ENCODE measurements at regions not wholly inside any gene's neighbourhood (a gene's known extent, or its start where the extent isn't known, plus 50 kb on each side); places are given as distances from the start of the nearest gene placed in this dataset.

DNA sequence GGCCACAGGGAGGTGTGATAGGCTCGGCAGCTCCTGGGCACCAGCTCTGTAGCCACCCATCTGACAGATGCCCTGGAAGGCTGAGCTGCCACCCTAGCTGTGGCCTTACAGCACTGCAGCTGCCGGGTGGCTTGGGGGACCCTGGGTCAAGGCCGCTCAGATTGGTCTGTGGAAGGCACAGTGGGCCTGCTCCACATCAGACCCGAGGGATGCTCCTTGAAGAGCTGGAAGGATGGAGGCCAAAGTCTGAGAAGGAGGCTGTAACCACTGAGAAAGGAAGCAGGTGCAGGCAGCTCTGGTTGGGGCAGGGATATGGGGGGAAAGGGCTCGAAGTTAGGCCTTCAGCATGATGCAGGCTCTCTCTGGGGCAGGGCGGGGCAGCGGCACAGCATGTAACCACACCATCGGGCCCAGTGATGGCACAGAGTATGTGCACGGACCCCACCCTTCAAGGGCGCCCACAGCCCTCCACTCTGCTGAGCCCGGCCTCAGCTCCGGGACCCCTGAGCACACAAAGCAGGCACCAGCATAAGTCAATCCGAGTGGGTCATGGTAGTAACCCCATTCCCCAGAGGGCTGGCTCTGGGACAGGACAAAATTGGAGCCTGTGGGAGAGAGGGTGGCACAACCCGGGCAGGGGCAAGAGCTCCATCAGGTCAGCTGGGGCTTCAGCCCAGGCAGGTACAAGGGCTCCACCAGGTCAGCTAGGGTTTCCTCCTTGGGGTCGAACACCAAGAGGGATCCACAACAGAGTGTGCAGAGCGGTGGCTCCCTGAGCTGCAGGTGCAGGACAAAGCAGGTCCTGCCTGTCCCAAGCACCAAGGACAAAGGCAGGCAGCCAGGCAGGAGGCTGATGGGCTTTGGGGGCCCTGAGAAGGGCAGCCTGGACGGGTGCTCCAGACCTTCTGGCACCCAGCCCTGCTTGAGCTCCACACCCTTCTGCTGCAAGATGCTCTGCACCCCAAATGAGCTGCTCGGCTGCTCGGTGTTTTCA is 1511.1 kb downstream of the BRD1 start:
- H3K4me3 ChIP-seq (ENCODE audit: low read length): no peak overlapping the region
- no peak overlapping the region for H3K4me2 ChIP-seq (ENCODE audit: low read length)
- H3K27me3 ChIP-seq (ENCODE audit: control insufficient read depth, low read length): no peaks in the 10 kb centered on the region
- no peaks in the 10 kb centered on the region for H3K79me2 ChIP-seq (ENCODE audit: control insufficient read depth, low read length)
- no peaks in the 10 kb centered on the region for H3K36me3 ChIP-seq (ENCODE audit: control insufficient read depth, low read length)
- H3K4me1 ChIP-seq (ENCODE audit: control insufficient read depth, low read length): no peaks in the 10 kb centered on the region
- H3F3A ChIP-seq (ENCODE audit: control insufficient read depth, insufficient read depth): no peaks in the 10 kb centered on the region
- no peaks in the 10 kb centered on the region for H3K9me2 ChIP-seq (replicated peaks; ENCODE audit: control insufficient read depth, low read length)
- H3K27ac ChIP-seq (ENCODE audit: low read depth, low read length): no peak overlapping the region
- TF ChIP-seq, protein P1, sequence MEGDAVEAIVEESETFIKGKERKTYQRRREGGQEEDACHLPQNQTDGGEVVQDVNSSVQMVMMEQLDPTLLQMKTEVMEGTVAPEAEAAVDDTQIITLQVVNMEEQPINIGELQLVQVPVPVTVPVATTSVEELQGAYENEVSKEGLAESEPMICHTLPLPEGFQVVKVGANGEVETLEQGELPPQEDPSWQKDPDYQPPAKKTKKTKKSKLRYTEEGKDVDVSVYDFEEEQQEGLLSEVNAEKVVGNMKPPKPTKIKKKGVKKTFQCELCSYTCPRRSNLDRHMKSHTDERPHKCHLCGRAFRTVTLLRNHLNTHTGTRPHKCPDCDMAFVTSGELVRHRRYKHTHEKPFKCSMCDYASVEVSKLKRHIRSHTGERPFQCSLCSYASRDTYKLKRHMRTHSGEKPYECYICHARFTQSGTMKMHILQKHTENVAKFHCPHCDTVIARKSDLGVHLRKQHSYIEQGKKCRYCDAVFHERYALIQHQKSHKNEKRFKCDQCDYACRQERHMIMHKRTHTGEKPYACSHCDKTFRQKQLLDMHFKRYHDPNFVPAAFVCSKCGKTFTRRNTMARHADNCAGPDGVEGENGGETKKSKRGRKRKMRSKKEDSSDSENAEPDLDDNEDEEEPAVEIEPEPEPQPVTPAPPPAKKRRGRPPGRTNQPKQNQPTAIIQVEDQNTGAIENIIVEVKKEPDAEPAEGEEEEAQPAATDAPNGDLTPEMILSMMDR (IDR thresholded peaks at IDR 0.05; ENCODE audit: low read depth, low read length, poor library complexity, severe bottlenecking): no peak
- no peak for TF ChIP-seq EZH2phosphoT487 (IDR thresholded peaks at IDR 0.05; ENCODE audit: borderline replicate concordance, low read length)
- no peaks in the 10 kb centered on the region for H4K20me1 ChIP-seq (ENCODE audit: control insufficient read depth, insufficient read depth, low read depth, low read length)
- peaks cover 4% of the 10 kb centered on the region; the same call in 1 of the 2 replicates for H3K9me3 ChIP-seq (ENCODE audit: control insufficient read depth, insufficient read depth, low read length)

DNA sequence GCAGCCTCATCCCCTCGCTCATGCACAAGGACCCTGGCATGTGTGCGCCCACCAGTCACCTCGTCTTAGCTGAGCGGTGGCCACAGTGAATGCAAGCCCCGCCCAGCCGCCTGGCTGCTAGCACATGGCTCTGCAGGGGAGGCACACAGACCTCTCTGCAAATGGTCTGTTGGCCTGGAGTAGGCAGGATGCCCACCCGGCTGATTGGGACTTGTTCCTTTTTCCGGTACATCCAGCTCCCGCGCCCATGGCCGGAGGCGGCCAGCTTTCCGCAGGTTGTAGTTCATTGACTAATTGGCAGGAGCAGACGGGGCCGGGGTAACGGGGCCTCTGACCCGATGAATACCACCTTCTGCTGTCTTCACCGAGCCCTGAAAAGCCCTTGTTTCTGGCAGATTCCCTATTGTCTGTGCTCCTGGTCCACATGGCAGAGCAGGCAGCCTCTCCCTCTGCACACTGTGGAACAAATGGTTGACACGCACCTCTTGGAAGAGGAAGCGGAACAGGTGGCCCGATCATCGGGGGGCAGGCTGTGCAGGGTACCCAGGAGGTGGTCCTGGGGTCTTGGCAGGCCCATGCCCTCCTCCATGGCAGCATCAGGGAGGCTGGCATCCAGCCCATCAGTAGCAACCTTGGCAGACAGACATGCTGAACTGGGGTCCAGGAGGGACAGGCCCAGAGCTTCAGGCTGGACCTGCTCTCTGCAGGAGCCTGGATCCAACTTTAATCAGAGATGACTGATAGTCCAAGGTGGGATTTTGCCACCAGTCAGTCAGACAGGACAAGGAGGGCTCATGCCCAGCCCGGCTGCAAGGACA is 1512.0 kb downstream of the BRD1 start:
- peaks cover 4% of the 10 kb centered on the region; the same call in 1 of the 2 replicates for H3K9me3 ChIP-seq (ENCODE audit: control insufficient read depth, insufficient read depth, low read length)
- H3K27me3 ChIP-seq (ENCODE audit: control insufficient read depth, low read length): no peaks in the 10 kb centered on the region
- H4K20me1 ChIP-seq (ENCODE audit: control insufficient read depth, insufficient read depth, low read depth, low read length): no peaks in the 10 kb centered on the region
- no peaks in the 10 kb centered on the region for H3K9me2 ChIP-seq (replicated peaks; ENCODE audit: control insufficient read depth, low read length)
- no peak overlapping the region for H3K4me2 ChIP-seq (ENCODE audit: low read length)
- H3K36me3 ChIP-seq (ENCODE audit: control insufficient read depth, low read length): no peaks in the 10 kb centered on the region
- no peak overlapping the region for H3K27ac ChIP-seq (ENCODE audit: low read depth, low read length)
- H3K79me2 ChIP-seq (ENCODE audit: control insufficient read depth, low read length): no peaks in the 10 kb centered on the region
- no peaks in the 10 kb centered on the region for H3F3A ChIP-seq (ENCODE audit: control insufficient read depth, insufficient read depth)
- H3K4me3 ChIP-seq (ENCODE audit: low read length): no peak overlapping the region
- TF ChIP-seq, protein P1 (IDR thresholded peaks at IDR 0.05; ENCODE audit: low read depth, low read length, poor library complexity, severe bottlenecking): no peak
- no peak for TF ChIP-seq EZH2phosphoT487 (IDR thresholded peaks at IDR 0.05; ENCODE audit: borderline replicate concordance, low read length)
- no peaks in the 10 kb centered on the region for H3K4me1 ChIP-seq (ENCODE audit: control insufficient read depth, low read length)

DNA sequence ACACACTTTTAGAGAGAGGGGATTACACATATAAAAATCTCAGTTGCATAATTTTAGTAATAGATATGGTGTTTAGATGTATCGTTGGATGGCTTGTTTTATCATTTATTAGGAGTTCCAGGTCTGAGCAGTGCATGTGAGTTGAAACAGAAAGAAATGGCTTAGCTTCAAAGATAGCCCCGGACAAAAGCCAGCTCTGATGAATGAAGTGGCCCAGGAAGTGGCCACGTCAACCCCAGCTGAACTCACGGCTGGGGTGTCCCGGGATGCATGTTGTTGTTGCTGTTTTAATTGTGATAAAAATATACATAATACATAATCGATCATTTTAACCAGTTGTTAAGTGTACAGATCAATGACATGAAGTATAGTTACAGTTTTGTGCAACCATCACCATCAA is 1513.6 kb downstream of the BRD1 start:
- no peaks in the 10 kb centered on the region for H3K9me2 ChIP-seq (replicated peaks; ENCODE audit: control insufficient read depth, low read length)
- H3K27me3 ChIP-seq (ENCODE audit: control insufficient read depth, low read length): no peaks in the 10 kb centered on the region
- H3K4me2 ChIP-seq (ENCODE audit: low read length): no peak overlapping the region
- TF ChIP-seq, protein P1 (IDR thresholded peaks at IDR 0.05; ENCODE audit: low read depth, low read length, poor library complexity, severe bottlenecking): no peak
- no peak for TF ChIP-seq EZH2phosphoT487 (IDR thresholded peaks at IDR 0.05; ENCODE audit: borderline replicate concordance, low read length)
- H3K27ac ChIP-seq (ENCODE audit: low read depth, low read length): no peak overlapping the region
- H4K20me1 ChIP-seq (ENCODE audit: control insufficient read depth, insufficient read depth, low read depth, low read length): no peaks in the 10 kb centered on the region
- H3K4me3 ChIP-seq (ENCODE audit: low read length): no peak overlapping the region
- H3K79me2 ChIP-seq (ENCODE audit: control insufficient read depth, low read length): no peaks in the 10 kb centered on the region
- H3F3A ChIP-seq (ENCODE audit: control insufficient read depth, insufficient read depth): no peaks in the 10 kb centered on the region
- H3K4me1 ChIP-seq (ENCODE audit: control insufficient read depth, low read length): no peaks in the 10 kb centered on the region
- peaks cover 4% of the 10 kb centered on the region; the same call in 1 of the 2 replicates for H3K9me3 ChIP-seq (ENCODE audit: control insufficient read depth, insufficient read depth, low read length)
- no peaks in the 10 kb centered on the region for H3K36me3 ChIP-seq (ENCODE audit: control insufficient read depth, low read length)
